ENCODE measurements at regions not wholly inside any gene's neighbourhood (a gene's known extent, or its start where the extent isn't known, plus 50 kb on each side); places are given as distances from the start of the nearest gene placed in this dataset.
"Not testable (repeated sequence)": the region's sequence is repeated elsewhere in the genome, so short reads cannot be mapped to it uniquely, and the experiment has no call there.

DNA sequence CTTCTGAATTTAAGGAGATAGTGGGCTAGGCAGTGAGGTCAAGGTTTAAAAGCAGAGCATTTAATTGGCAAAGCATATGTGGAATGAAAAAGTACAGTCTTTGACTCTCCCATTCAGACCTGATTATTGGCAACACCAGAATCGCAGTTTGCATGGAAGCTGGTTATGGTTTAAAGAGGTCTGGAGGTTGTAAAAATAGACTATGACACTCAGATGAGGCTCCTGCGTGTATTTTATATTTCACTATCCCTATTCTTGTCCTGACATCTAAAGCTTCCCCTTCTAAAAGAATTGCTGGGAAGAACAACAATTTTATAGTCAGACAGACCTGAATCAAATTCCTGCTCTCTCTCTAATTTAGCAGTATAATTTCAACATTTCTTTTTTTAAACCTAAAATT is 302.9 kb downstream of the PCDH7 start:
- H3K4me3 ChIP-seq (ENCODE audit: low read depth, low read length) = no peak overlapping the region
- H3K27me3 ChIP-seq (ENCODE audit: control insufficient read depth, insufficient read depth, low read length) = no peaks in the 10 kb centered on the region
- no peak for DNase-seq (ENCODE audit: low read depth)
- no peaks in the 10 kb centered on the region for H3K36me3 ChIP-seq (ENCODE audit: control insufficient read depth, insufficient read depth, low read length)
- TF ChIP-seq, protein P1, sequence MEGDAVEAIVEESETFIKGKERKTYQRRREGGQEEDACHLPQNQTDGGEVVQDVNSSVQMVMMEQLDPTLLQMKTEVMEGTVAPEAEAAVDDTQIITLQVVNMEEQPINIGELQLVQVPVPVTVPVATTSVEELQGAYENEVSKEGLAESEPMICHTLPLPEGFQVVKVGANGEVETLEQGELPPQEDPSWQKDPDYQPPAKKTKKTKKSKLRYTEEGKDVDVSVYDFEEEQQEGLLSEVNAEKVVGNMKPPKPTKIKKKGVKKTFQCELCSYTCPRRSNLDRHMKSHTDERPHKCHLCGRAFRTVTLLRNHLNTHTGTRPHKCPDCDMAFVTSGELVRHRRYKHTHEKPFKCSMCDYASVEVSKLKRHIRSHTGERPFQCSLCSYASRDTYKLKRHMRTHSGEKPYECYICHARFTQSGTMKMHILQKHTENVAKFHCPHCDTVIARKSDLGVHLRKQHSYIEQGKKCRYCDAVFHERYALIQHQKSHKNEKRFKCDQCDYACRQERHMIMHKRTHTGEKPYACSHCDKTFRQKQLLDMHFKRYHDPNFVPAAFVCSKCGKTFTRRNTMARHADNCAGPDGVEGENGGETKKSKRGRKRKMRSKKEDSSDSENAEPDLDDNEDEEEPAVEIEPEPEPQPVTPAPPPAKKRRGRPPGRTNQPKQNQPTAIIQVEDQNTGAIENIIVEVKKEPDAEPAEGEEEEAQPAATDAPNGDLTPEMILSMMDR (IDR thresholded peaks at IDR 0.05; ENCODE audit: insufficient read depth, low read length, poor library complexity, severe bottlenecking) = no peak

DNA sequence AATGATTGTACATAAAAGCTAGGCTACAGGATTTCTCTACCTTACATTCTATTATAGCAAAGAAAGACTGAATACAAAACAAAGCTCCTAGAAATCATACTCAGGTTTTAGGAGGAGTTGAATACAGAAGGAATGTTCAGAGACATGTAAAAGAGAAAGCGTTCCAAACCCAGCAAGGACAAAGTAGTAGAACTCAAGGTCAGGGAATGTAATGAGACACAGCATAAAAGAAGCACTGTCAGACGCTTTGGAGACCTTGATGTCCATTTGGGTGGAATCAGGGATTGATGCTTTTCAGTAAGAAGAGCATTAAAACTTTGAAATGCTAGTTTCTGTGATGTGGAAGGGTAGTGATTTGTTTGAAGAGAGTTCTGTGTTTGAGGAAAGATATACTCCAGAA is 303.6 kb downstream of the PCDH7 start:
- TF ChIP-seq, protein P1 (IDR thresholded peaks at IDR 0.05; ENCODE audit: insufficient read depth, low read length, poor library complexity, severe bottlenecking) = no peak
- Histone ChIP-seq H3K36me3 (ENCODE audit: control insufficient read depth, insufficient read depth, low read length) (no peaks in the 10 kb centered on the region), H3K27me3 (ENCODE audit: control insufficient read depth, insufficient read depth, low read length) (no peaks in the 10 kb centered on the region), H3K4me3 (ENCODE audit: low read depth, low read length) (no peak overlapping the region)
- no peak for DNase-seq (ENCODE audit: low read depth)

DNA sequence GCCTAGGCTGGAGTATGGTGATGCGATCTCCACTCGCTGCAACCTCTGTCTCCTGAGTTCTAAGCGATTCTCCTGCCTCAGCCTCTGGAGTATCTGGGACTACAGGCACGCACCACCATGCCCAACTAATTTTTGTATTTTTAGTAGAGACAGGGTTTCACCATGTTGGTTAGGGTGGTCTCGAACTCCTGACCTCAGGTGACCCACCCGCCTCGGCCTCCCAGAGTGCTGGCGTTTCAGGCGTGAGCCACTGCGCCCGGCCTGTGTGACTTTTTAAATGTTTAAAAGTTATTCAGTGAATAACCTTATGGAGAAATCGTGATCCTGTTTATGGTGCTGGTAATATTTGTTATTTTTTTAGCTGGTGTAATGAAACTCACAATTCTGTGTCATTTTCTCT is 304.6 kb downstream of the PCDH7 start:
- H3K36me3 ChIP-seq (ENCODE audit: control insufficient read depth, insufficient read depth, low read length); DNase-seq (ENCODE audit: low read depth); H3K4me3 ChIP-seq (ENCODE audit: low read depth, low read length); H3K27me3 ChIP-seq (ENCODE audit: control insufficient read depth, insufficient read depth, low read length): not testable (repeated sequence)

DNA sequence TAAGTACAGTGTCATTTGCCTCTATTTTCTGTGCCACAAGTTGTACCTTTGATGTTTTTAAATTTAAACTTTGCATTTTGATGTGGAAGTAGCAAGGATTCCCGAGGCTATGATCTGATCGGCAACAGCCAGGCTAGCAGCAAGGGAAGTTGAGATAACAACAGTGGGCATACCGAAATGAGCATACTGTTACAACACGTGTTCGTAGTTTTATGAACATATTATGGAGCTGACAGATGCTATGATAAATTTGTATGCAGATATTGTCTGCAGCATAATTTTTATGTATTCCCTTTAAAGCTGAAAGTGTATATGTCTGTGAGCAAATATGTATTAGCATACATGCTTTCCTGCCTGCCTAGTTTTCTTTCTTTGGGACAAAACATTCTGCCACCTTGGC is 306.1 kb downstream of the PCDH7 start:
- no peaks in the 10 kb centered on the region for H3K27me3 ChIP-seq (ENCODE audit: control insufficient read depth, insufficient read depth, low read length)
- H3K4me3 ChIP-seq (ENCODE audit: low read depth, low read length) = no peak overlapping the region
- TF ChIP-seq, protein P1 (IDR thresholded peaks at IDR 0.05; ENCODE audit: insufficient read depth, low read length, poor library complexity, severe bottlenecking) = no peak
- no peak for DNase-seq (ENCODE audit: low read depth)
- H3K36me3 ChIP-seq (ENCODE audit: control insufficient read depth, insufficient read depth, low read length) = no peaks in the 10 kb centered on the region

DNA sequence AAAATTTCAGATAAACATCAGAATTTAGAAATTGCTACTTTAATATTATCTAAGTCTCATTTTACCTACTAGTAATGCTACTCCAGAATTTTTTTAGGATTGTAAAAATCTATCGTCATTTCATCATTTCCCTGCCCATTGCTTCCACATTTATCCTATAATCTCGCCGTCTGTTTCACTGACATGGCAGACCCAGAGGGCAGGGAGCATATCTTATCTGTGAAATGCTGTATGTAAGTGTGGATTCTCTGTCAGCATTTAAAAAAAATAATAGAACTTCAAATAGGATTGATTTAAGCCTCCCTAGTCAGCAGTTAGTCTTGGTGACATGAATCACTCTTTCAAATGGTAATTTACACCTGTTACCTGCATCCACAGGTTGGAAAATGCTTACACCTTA is 314.4 kb downstream of the PCDH7 start:
- DNase-seq (ENCODE audit: low read depth) = no peak
- no peaks in the 10 kb centered on the region for H3K36me3 ChIP-seq (ENCODE audit: control insufficient read depth, insufficient read depth, low read length)
- no peaks in the 10 kb centered on the region for H3K27me3 ChIP-seq (ENCODE audit: control insufficient read depth, insufficient read depth, low read length)
- H3K4me3 ChIP-seq (ENCODE audit: low read depth, low read length) = no peak overlapping the region
- TF ChIP-seq, protein P1 (IDR thresholded peaks at IDR 0.05; ENCODE audit: insufficient read depth, low read length, poor library complexity, severe bottlenecking) = no peak

DNA sequence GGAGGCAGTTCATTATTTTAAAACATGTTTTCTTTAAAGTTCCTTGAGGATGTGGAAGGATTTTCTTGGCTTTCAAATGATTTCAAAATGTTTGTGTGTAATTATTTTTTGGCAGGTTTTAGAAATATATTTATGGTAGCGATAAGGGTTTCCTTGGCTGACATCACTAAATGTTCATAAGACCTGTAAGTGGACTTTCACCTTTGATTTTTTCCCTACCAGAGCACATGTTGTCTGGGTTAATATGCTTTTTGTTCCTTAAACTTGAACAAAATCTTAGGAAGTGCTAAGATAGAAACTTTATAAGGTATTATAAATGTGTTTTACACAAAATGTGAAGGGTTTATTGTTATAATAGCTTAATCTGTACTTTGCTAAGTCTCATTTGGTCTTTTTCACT is 315.6 kb downstream of the PCDH7 start:
- no peak for DNase-seq (ENCODE audit: low read depth)
- TF ChIP-seq, protein P1 (IDR thresholded peaks at IDR 0.05; ENCODE audit: insufficient read depth, low read length, poor library complexity, severe bottlenecking) = no peak
- H3K27me3 ChIP-seq (ENCODE audit: control insufficient read depth, insufficient read depth, low read length) = no peaks in the 10 kb centered on the region
- no peak overlapping the region for H3K4me3 ChIP-seq (ENCODE audit: low read depth, low read length)
- no peaks in the 10 kb centered on the region for H3K36me3 ChIP-seq (ENCODE audit: control insufficient read depth, insufficient read depth, low read length)

Measured in kidney epithelial cell (primary cell).